ENCODE measurements at regions not wholly inside any gene's neighbourhood (a gene's known extent, or its start where the extent isn't known, plus 50 kb on each side); places are given as distances from the start of the nearest gene placed in this dataset.

DNA sequence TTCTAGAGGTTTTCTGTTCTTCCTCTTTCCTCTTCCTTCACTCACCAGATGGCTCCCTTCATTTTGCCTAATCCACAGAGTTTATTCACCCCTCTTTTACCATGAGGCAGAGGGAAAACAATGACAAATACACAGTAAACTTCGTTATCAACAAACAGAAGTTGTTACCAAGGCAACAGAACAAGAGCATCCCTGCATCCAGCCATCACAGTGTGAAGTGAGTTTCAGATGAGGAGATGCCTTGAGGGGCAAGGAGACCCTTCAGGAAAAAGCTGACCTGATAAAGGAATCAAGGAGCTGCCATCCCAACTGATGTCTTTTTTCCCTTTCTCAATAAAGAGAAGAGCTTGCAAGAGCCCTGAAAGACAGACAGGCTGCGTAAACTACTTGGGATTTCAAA lies 195.3 kb downstream of the BRINP2 start:
- Histone ChIP-seq H3K36me3 (replicated peaks in 1 of 2; ENCODE audit: control extremely low read depth in 1 of 2, control insufficient read depth in 1 of 2, extremely low read depth in 1 of 2, insufficient read depth in 2 of 2, low read length in 1 of 2) (no peaks in the 10 kb centered on the region), H3K9ac (ENCODE audit: low read length) (no peak overlapping the region), H4K20me1 (ENCODE audit: control insufficient read depth, insufficient read depth, low read length, poor library complexity, severe bottlenecking) (no peaks in the 10 kb centered on the region), H3K27ac (ENCODE audit: low read length in 2 of 2) (no peak overlapping the region), H3K4me2 (replicated peaks; ENCODE audit: low read depth, low read length, poor library complexity, severe bottlenecking) (no peak overlapping the region), H3K4me1 (ENCODE audit: control insufficient read depth in 2 of 2, insufficient read depth in 2 of 2, low read length in 2 of 2) (no peaks in the 10 kb centered on the region), H3K79me2 (ENCODE audit: control insufficient read depth, insufficient read depth, low read length) (no peaks in the 10 kb centered on the region), H3K4me3 (ENCODE audit: control extremely low read depth in 1 of 5, extremely low read depth in 1 of 5, insufficient read depth in 1 of 5, low read depth in 2 of 5, low read length in 4 of 5) (no peak overlapping the region), H2AFZ (ENCODE audit: insufficient read depth, low read depth, low read length, poor library complexity, severe bottlenecking) (no peak overlapping the region), H3K9me3 (ENCODE audit: control extremely low read depth in 1 of 3, control insufficient read depth in 2 of 3, insufficient read depth in 1 of 3, low read length in 2 of 3) (no peaks in the 10 kb centered on the region), H3K27me3 (replicated peaks in 1 of 4; ENCODE audit: control extremely low read depth in 1 of 4, control insufficient read depth in 3 of 4, insufficient read depth in 4 of 4, low read length in 3 of 4) (no peaks in the 10 kb centered on the region)
- no CpG with 5 or more reads among the region's 2 CpGs for WGBS (ENCODE audit: insufficient coverage)
- ATAC-seq (ENCODE audit: low read depth) (no peak), DNase-seq (no peak)
- ChIA-PET POLR2A (no interaction called here), CTCF (no interaction called here)
- no peak overlapping the region for H3K27ac Mint-ChIP-seq
- H3K4me3 Mint-ChIP-seq: no peak overlapping the region
- H3K9me3 Mint-ChIP-seq (ENCODE audit: insufficient read depth): peaks cover 3% of the 10 kb centered on the region
- intact Hi-C loops (cut with micrococcal nuclease): no loop called here
- H3K4me1 Mint-ChIP-seq: no peaks in the 10 kb centered on the region
- TF ChIP-seq, protein P1, sequence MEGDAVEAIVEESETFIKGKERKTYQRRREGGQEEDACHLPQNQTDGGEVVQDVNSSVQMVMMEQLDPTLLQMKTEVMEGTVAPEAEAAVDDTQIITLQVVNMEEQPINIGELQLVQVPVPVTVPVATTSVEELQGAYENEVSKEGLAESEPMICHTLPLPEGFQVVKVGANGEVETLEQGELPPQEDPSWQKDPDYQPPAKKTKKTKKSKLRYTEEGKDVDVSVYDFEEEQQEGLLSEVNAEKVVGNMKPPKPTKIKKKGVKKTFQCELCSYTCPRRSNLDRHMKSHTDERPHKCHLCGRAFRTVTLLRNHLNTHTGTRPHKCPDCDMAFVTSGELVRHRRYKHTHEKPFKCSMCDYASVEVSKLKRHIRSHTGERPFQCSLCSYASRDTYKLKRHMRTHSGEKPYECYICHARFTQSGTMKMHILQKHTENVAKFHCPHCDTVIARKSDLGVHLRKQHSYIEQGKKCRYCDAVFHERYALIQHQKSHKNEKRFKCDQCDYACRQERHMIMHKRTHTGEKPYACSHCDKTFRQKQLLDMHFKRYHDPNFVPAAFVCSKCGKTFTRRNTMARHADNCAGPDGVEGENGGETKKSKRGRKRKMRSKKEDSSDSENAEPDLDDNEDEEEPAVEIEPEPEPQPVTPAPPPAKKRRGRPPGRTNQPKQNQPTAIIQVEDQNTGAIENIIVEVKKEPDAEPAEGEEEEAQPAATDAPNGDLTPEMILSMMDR (IDR thresholded peaks at IDR 0.05): no peak
- TF ChIP-seq EZH2 (IDR thresholded peaks at IDR 0.05; ENCODE audit: borderline replicate concordance, insufficient read depth, low read depth, low read length, poor library complexity, severe bottlenecking): no peak
- H3K27me3 Mint-ChIP-seq: no peaks in the 10 kb centered on the region

GRCh38 chr1:177360791-177361190 lies 190.0 kb downstream of the BRINP2 start:
- no peak overlapping the region for H2AFZ ChIP-seq (ENCODE audit: insufficient read depth, low read depth, low read length, poor library complexity, severe bottlenecking)
- ChIA-PET POLR2A (no interaction called here), CTCF (no interaction called here)
- H3K9me3 ChIP-seq (ENCODE audit: control extremely low read depth in 1 of 3, control insufficient read depth in 2 of 3, insufficient read depth in 1 of 3, low read length in 2 of 3): no peaks in the 10 kb centered on the region
- H3K4me2 ChIP-seq (replicated peaks; ENCODE audit: low read depth, low read length, poor library complexity, severe bottlenecking): no peak overlapping the region
- no peaks in the 10 kb centered on the region for H4K20me1 ChIP-seq (ENCODE audit: control insufficient read depth, insufficient read depth, low read length, poor library complexity, severe bottlenecking)
- H3K9ac ChIP-seq (ENCODE audit: low read length): no peak overlapping the region
- Mint-ChIP-seq H3K4me3 (no peak overlapping the region), H3K4me1 (no peaks in the 10 kb centered on the region), H3K27me3 (peaks cover 2% of the 10 kb centered on the region), H3K9me3 (ENCODE audit: insufficient read depth) (no peaks in the 10 kb centered on the region), H3K27ac (no peak overlapping the region)
- no peak overlapping the region for H3K4me3 ChIP-seq (ENCODE audit: control extremely low read depth in 1 of 5, extremely low read depth in 1 of 5, insufficient read depth in 1 of 5, low read depth in 2 of 5, low read length in 4 of 5)
- WGBS (ENCODE audit: insufficient coverage): 83% methylated on average over 2 of the region's 2 CpGs
- H3K36me3 ChIP-seq (replicated peaks in 1 of 2; ENCODE audit: control extremely low read depth in 1 of 2, control insufficient read depth in 1 of 2, extremely low read depth in 1 of 2, insufficient read depth in 2 of 2, low read length in 1 of 2): no peaks in the 10 kb centered on the region
- ATAC-seq (ENCODE audit: low read depth): no peak
- no peaks in the 10 kb centered on the region for H3K27me3 ChIP-seq (replicated peaks in 1 of 4; ENCODE audit: control extremely low read depth in 1 of 4, control insufficient read depth in 3 of 4, insufficient read depth in 4 of 4, low read length in 3 of 4)
- intact Hi-C loops (cut with micrococcal nuclease): no loop called here
- no peak overlapping the region for H3K27ac ChIP-seq (ENCODE audit: low read length in 2 of 2)
- no peak for DNase-seq
- no peak for TF ChIP-seq EZH2 (IDR thresholded peaks at IDR 0.05; ENCODE audit: borderline replicate concordance, insufficient read depth, low read depth, low read length, poor library complexity, severe bottlenecking)
- TF ChIP-seq, protein P1 (IDR thresholded peaks at IDR 0.05): no peak
- no peaks in the 10 kb centered on the region for H3K4me1 ChIP-seq (ENCODE audit: control insufficient read depth in 2 of 2, insufficient read depth in 2 of 2, low read length in 2 of 2)
- H3K79me2 ChIP-seq (ENCODE audit: control insufficient read depth, insufficient read depth, low read length): no peaks in the 10 kb centered on the region

Measured in B cell (primary cell).